OCI-LY7 (cell line): ENCODE measurements at regions not wholly inside any gene's neighbourhood (a gene's known extent, or its start where the extent isn't known, plus 50 kb on each side); places are given as distances from the start of the nearest gene placed in this dataset.

ENCODE experiments used
- BruUV-seq: library from RNA; stranded (reverse); fragments of 400-500 nt; replicated peaks from 2 replicates; lab custom pipeline; 2021; lab: Mats Ljungman, UMichigan
- CTCF ChIA-PET: fragments of 300-600 bp; sonication (Branson Sonifier 250); formaldehyde crosslinking; loops from one replicate; lab custom pipeline; 2022; ENCODE audit warnings: antibody characterized with exemption; ENCODE audit not compliant: unreplicated experiment; lab: Charles Lee
- POLR2A ChIA-PET: fragments of 300-600 bp; sonication (Branson Sonifier 250); formaldehyde crosslinking; loops from one replicate; lab custom pipeline; 2022; ENCODE audit warnings: antibody characterized with exemption; lab: Charles Lee
- DNase-seq: peaks from one replicate; pipeline ENCODE4 v3.0.0-alpha.2; 2015; ENCODE audit warnings: low spot score
- H2AFZ ChIP-seq: fragments of 200-600 bp; sonication (generic), shearing (Covaris generic); 2 replicates; pipeline ENCODE4 v1.6.1; 2014; ENCODE audit warnings: mild to moderate bottlenecking, antibody characterized with exemption, low read length, moderate library complexity
- H3K27ac ChIP-seq: fragments of 200-600 bp; sonication (generic); 2 replicates; pipeline ENCODE4 v1.5.1; 2014; ENCODE audit warnings: mixed run types, low read depth, mild to moderate bottlenecking, moderate library complexity, low read length, inconsistent platforms; ENCODE audit not compliant: poor library complexity, severe bottlenecking
- H3K36me3 ChIP-seq: fragments of 200-600 bp; sonication (generic); 2 replicates; pipeline ENCODE4 v1.6.1; 2014; ENCODE audit warnings: mild to moderate bottlenecking, antibody characterized with exemption, low read length, moderate library complexity, mixed read lengths; ENCODE audit not compliant: insufficient read depth
- H3K4me1 ChIP-seq: fragments of 200-600 bp; sonication (generic); 2 replicates; pipeline ENCODE4 v1.5.1; 2014; ENCODE audit warnings: mild to moderate bottlenecking, low read length; ENCODE audit not compliant: insufficient read depth, poor library complexity, severe bottlenecking
- H3K4me2 ChIP-seq: fragments of 200-600 bp; sonication (generic); 2 replicates; pipeline ENCODE4 v1.6.1; 2014; ENCODE audit warnings: mild to moderate bottlenecking, low read length
- H3K4me3 ChIP-seq: fragments of 200-600 bp; sonication (generic); 2 replicates; pipeline ENCODE4 v1.5.1; 2014; ENCODE audit warnings: mild to moderate bottlenecking, low read depth, low read length; ENCODE audit not compliant: poor library complexity, severe bottlenecking
- H3K79me2 ChIP-seq: fragments of 200-600 bp; sonication (generic); 2 replicates; pipeline ENCODE4 v1.6.1; 2016; ENCODE audit warnings: low read depth, mild to moderate bottlenecking, low read length, moderate library complexity, mixed read lengths; ENCODE audit not compliant: insufficient read depth
- H3K9me2 ChIP-seq: fragments of 200-600 bp; sonication (generic); 2 replicates; pipeline ENCODE4 v1.6.1; 2016; ENCODE audit warnings: mild to moderate bottlenecking, low read length, mixed read lengths; ENCODE audit not compliant: insufficient read depth
- H3K9me3 ChIP-seq: fragments of 200-600 bp; sonication (generic); 2 replicates; pipeline ENCODE4 v1.6.1; 2014; ENCODE audit warnings: mild to moderate bottlenecking, mixed run types, low read length, mixed read lengths
- H4K20me1 ChIP-seq: fragments of 200-600 bp; sonication (generic); 2 replicates; pipeline ENCODE4 v1.6.1; 2014; ENCODE audit warnings: mild to moderate bottlenecking, antibody characterized with exemption, low read length, moderate library complexity, mixed read lengths; ENCODE audit not compliant: insufficient read depth
- CTCF ChIP-seq: fragments of 200-600 bp; sonication (generic); conservative IDR thresholded peaks from 2 replicates; pipeline ENCODE4 v1.5.1; 2014; ENCODE audit warnings: mild to moderate bottlenecking, antibody characterized with exemption, low read length, moderate library complexity, mixed read lengths
- EZH2phosphoT487 ChIP-seq: fragments of 200-600 bp; sonication (generic); IDR thresholded peaks from 2 replicates; pipeline ENCODE4 v1.6.1; 2018; ENCODE audit warnings: low read depth, borderline replicate concordance, mild to moderate bottlenecking, mixed run types, antibody characterized with exemption, low read length, moderate library complexity, mixed read lengths
- intact Hi-C: fragments of 100-400 bp; cut with micrococcal nuclease; formaldehyde crosslinking; loops from one replicate; pipeline ENCODE4 v1.10.0; 2022; ENCODE audit not compliant: unreplicated experiment

GRCh38 chr13:107324416-107325204, 756.7 kb upstream of the ARGLU1 start:
- Histone ChIP-seq H3K27ac (no peak overlapping the region), H2AFZ (no peak overlapping the region), H3K4me3 (no peak overlapping the region), H3K9me3 (no peaks in the 10 kb centered on the region), H3K79me2 (no peaks in the 10 kb centered on the region), H3K36me3 (no peaks in the 10 kb centered on the region), H3K4me2 (no peak overlapping the region), H3K4me1 (no peaks in the 10 kb centered on the region), H4K20me1 (no peaks in the 10 kb centered on the region), H3K9me2 (no peaks in the 10 kb centered on the region)
- no TSS peak for BruUV-seq
- DNase-seq = no peak
- CTCF ChIA-PET = no interaction called here
- TF ChIP-seq EZH2phosphoT487 (no peak), CTCF (no peak)
- POLR2A ChIA-PET = no interaction called here
- intact Hi-C loops = no loop called here

GRCh38 chr13:107322228-107322627, 754.3 kb upstream of the ARGLU1 start:
- no peak for DNase-seq
- POLR2A ChIA-PET = no interaction called here
- Histone ChIP-seq H3K4me3 (no peak overlapping the region), H3K9me2 (no peaks in the 10 kb centered on the region), H3K79me2 (no peaks in the 10 kb centered on the region), H2AFZ (no peak overlapping the region), H4K20me1 (no peaks in the 10 kb centered on the region), H3K4me2 (no peak overlapping the region), H3K4me1 (no peaks in the 10 kb centered on the region), H3K36me3 (no peaks in the 10 kb centered on the region), H3K27ac (no peak overlapping the region), H3K9me3 (no peaks in the 10 kb centered on the region)
- intact Hi-C loops = no loop called here
- CTCF ChIA-PET = no interaction called here
- no peak for TF ChIP-seq CTCF
- no peak for TF ChIP-seq EZH2phosphoT487
- BruUV-seq = no TSS peak

- H3K79me2 ChIP-seq = no peaks in the 10 kb centered on the region
- intact Hi-C loops = no loop called here
- no peak overlapping the region for H3K27ac ChIP-seq
- no TSS peak for BruUV-seq
- CTCF ChIA-PET = no interaction called here
- H3K36me3 ChIP-seq = no peaks in the 10 kb centered on the region
- no peak for DNase-seq
- H4K20me1 ChIP-seq = no peaks in the 10 kb centered on the region
- no peak overlapping the region for H2AFZ ChIP-seq
- POLR2A ChIA-PET = no interaction called here
- no peaks in the 10 kb centered on the region for H3K9me2 ChIP-seq
- no peaks in the 10 kb centered on the region for H3K9me3 ChIP-seq
- no peak overlapping the region for H3K4me3 ChIP-seq
- H3K4me2 ChIP-seq = no peak overlapping the region
- TF ChIP-seq CTCF (no peak), EZH2phosphoT487 (no peak)
- H3K4me1 ChIP-seq = no peaks in the 10 kb centered on the region
Measured at GRCh38 chr13:107305178-107305577, 737.2 kb upstream of the ARGLU1 start.
